K562 (cell line): ENCODE measurements at regions not wholly inside any gene's neighbourhood (a gene's known extent, or its start where the extent isn't known, plus 50 kb on each side); places are given as distances from the start of the nearest gene placed in this dataset.

ENCODE experiments used
- ATAC-seq: fragments of 200-7000 bp; cut with Tn5 transposase; 3 replicates; pipeline ENCODE4 v1.9.1; 2020; ENCODE audit warnings: moderate library complexity
- BruUV-seq: library from RNA; stranded (reverse); fragments of 400-500 nt; replicated peaks from 2 replicates; lab custom pipeline; 2021; lab: Mats Ljungman, UMichigan
- CTCF ChIA-PET: fragments of 300-600 bp; formaldehyde crosslinking; extraction: SDS; loops from one replicate; lab custom pipeline; 2021; ENCODE audit warnings: low intra/inter-chr PET ratio; lab: Yijun Ruan, JAX
- POLR2A ChIA-PET: fragments of 300-600, 350-650 bp; sonication (Branson Sonifier 250); formaldehyde crosslinking; extraction: SDS; loops from one replicate; lab custom pipeline; 2021; ENCODE audit warnings: antibody characterized with exemption, inconsistent platforms; lab: Yijun Ruan, JAX
- DNase-seq, 4 experiments: peaks; one replicate each; pipeline versions ENCODE4 v3.0.0 to v3.0.0-alpha.2; 2011 to 2018; ENCODE audit warnings: low spot score in 3 of 4, mixed read lengths in 3 of 4; ENCODE audit errors: extremely low read depth in 1 of 4
- FAIRE-seq: peaks from 2 replicates; lab custom pipeline; 2011; peaks lifted over from hg19 to GRCh38; lab: Jason Lieb, UNC
- H2AFZ ChIP-seq: 2 replicates; pipeline ENCODE4 v1.6.0; 2011; ENCODE audit warnings: low read depth, low read length, control low read depth, inconsistent platforms
- H3K27ac ChIP-seq: fragments of 200-600 bp; 3 replicates; pipeline ENCODE4 v1.8.0; 2011; ENCODE audit warnings: low read depth, mild to moderate bottlenecking, control low read depth, inconsistent platforms, low read length, moderate library complexity, mixed read lengths; ENCODE audit errors: extremely low read depth
- H3K27me3 ChIP-seq, 2 experiments: fragments of 300-600 bp in 1 of 2; 2 replicates in 1 of 2; 3 replicates in 1 of 2; pipeline versions ENCODE4 v1.6.0 to v1.8.0; 2011; ENCODE audit warnings: inconsistent platforms in 2 of 2, low read length in 2 of 2, mild to moderate bottlenecking in 1 of 2, mixed read lengths in 1 of 2, moderate library complexity in 1 of 2; ENCODE audit not compliant: control insufficient read depth in 2 of 2, insufficient read depth in 2 of 2
- H3K36me3 ChIP-seq: fragments of 300-600 bp; 3 replicates; pipeline ENCODE4 v1.8.0; 2011; ENCODE audit warnings: mild to moderate bottlenecking, low read length, inconsistent platforms; ENCODE audit not compliant: control insufficient read depth, insufficient read depth
- H3K4me1 ChIP-seq, 2 experiments: fragments of 200-600 bp in 1 of 2; replicated peaks in 1 of 2; 2 replicates in 1 of 2; 3 replicates in 1 of 2; pipeline versions ENCODE4 v1.5.1 to v1.8.0; 2011; ENCODE audit warnings: inconsistent platforms in 2 of 2, low read length in 2 of 2, mild to moderate bottlenecking in 1 of 2, mixed read lengths in 1 of 2, moderate library complexity in 1 of 2; ENCODE audit not compliant: control insufficient read depth in 2 of 2, insufficient read depth in 2 of 2
- H3K4me2 ChIP-seq: 2 replicates; pipeline ENCODE4 v1.6.1; 2011; ENCODE audit warnings: low read length, control low read depth, inconsistent platforms, mixed read lengths; ENCODE audit not compliant: insufficient read depth
- H3K4me3 ChIP-seq: fragments of 200-600 bp; sonication (generic), shearing (Covaris generic); 2 replicates; pipeline ENCODE4 v1.5.1; 2016; ENCODE audit warnings: control low read depth, inconsistent platforms
- H3K79me2 ChIP-seq: fragments of 200-600 bp; 3 replicates; pipeline ENCODE4 v1.8.0; 2011; ENCODE audit warnings: low read length, inconsistent platforms; ENCODE audit not compliant: control insufficient read depth, insufficient read depth
- H3K9ac ChIP-seq, 2 experiments: 2 replicates each; pipeline versions ENCODE4 v1.6.0 to v1.6.1; 2011; ENCODE audit warnings: low read depth in 2 of 2, low read length in 2 of 2, control low read depth in 1 of 2, inconsistent platforms in 1 of 2, mild to moderate bottlenecking in 1 of 2, mixed read lengths in 1 of 2; ENCODE audit not compliant: insufficient read depth in 1 of 2
- H3K9me1 ChIP-seq: one replicate; pipeline ENCODE4 v1.6.0; 2011; ENCODE audit warnings: inconsistent platforms, mild to moderate bottlenecking, low read length, moderate library complexity; ENCODE audit not compliant: control insufficient read depth, insufficient read depth
- H3K9me3 ChIP-seq: replicated peaks from 2 replicates; pipeline ENCODE4 v1.5.1; 2011; ENCODE audit warnings: low read depth, low read length, inconsistent platforms; ENCODE audit not compliant: control insufficient read depth, insufficient read depth
- H4K20me1 ChIP-seq: replicated peaks from 2 replicates; pipeline ENCODE4 v1.6.1; 2011; ENCODE audit warnings: low read length, inconsistent platforms, mixed read lengths; ENCODE audit not compliant: control insufficient read depth, insufficient read depth
- E4F1 ChIP-seq: fragments of 250-450 bp; sonication (Bioruptor Pico); IDR thresholded peaks from 2 replicates; pipeline ENCODE4 v1.5.0; 2021; ENCODE audit warnings: mild to moderate bottlenecking, borderline replicate concordance
- GABPA ChIP-seq: fragments of 200-800 bp; sonication (Bioruptor generic); conservative IDR thresholded peaks from 2 replicates; pipeline ENCODE4 v1.6.1; 2016; ENCODE audit warnings: low read depth, missing genetic modification characterization, missing compliant biosample characterization
- ZNF57 ChIP-seq: fragments of 450-650 bp; formaldehyde crosslinking; IDR thresholded peaks from 2 replicates; pipeline ENCODE4 v1.4.0; 2020; ENCODE audit warnings: mild to moderate bottlenecking, moderate library complexity
- WGBS: fragments of 100-300 bp; shearing (Covaris generic); methylation state at CpG from one replicate; pipeline ENCODE4 v1.1.6; 2016; ENCODE audit warnings: low coverage, mixed read lengths; ENCODE audit not compliant: insufficient coverage; ENCODE audit errors: missing lambda C conversion rate; 5-methylcytosine and 5-hydroxymethylcytosine counted together
- in situ Hi-C: fragments of 300-500 bp; cut with MboI; formaldehyde crosslinking; loops from 4 replicates; pipeline ENCODE4 v1.15.0; 2018; ENCODE audit warnings: inconsistent platforms, mixed read lengths
- intact Hi-C: fragments of 100-400 bp; cut with micrococcal nuclease; formaldehyde crosslinking; loops from 2 replicates; pipeline ENCODE4 v1.14.2; 2022

GRCh38 chr11:28628412-28628811 lies 520.2 kb downstream of the METTL15 start:
- CTCF ChIA-PET, result no interaction called here
- ATAC-seq, result no peak
- no peak for TF ChIP-seq ZNF57 (CRISPR knock-in tag)

GRCh38 chr11:28627690-28628255 lies 519.6 kb downstream of the METTL15 start:
- in situ Hi-C loops, result no loop called here
- no peaks in the 10 kb centered on the region for H3K9me3 ChIP-seq
- H3K27me3 ChIP-seq, result no peaks in the 10 kb centered on the region
- ChIA-PET CTCF (no interaction called here), POLR2A (no interaction called here)
- H3K4me3 ChIP-seq, result no peak overlapping the region
- no peak overlapping the region for H3K4me2 ChIP-seq
- no peak for DNase-seq
- no peaks in the 10 kb centered on the region for H3K79me2 ChIP-seq
- H3K27ac ChIP-seq, result no peak overlapping the region
- intact Hi-C loops, result no loop called here
- no peaks in the 10 kb centered on the region for H4K20me1 ChIP-seq
- WGBS, result 0% methylated on average over 1 of the region's 1 CpG
- no peak for ATAC-seq
- no peak overlapping the region for H3K9ac ChIP-seq
- H3K9me1 ChIP-seq, result no peaks in the 10 kb centered on the region
- TF ChIP-seq GABPA (tag), result no peak
- TF ChIP-seq E4F1, result no peak
- no TSS peak for BruUV-seq
- no peaks in the 10 kb centered on the region for H3K4me1 ChIP-seq
- FAIRE-seq, result no peak
- no peak overlapping the region for H2AFZ ChIP-seq
- H3K36me3 ChIP-seq, result no peaks in the 10 kb centered on the region

More at GRCh38 chr11:28628412-28628811, 520.2 kb downstream of the METTL15 start:
- no peak overlapping the region for H3K4me2 ChIP-seq
- no peak overlapping the region for H2AFZ ChIP-seq
- H3K4me3 ChIP-seq, result no peak overlapping the region
- no TSS peak for BruUV-seq
- no peaks in the 10 kb centered on the region for H3K27me3 ChIP-seq
- in situ Hi-C loops (no loop called here), intact Hi-C loops (no loop called here)
- H3K4me1 ChIP-seq, result no peaks in the 10 kb centered on the region
- POLR2A ChIA-PET, result no interaction called here
- H3K9ac ChIP-seq, result no peak overlapping the region
- no peaks in the 10 kb centered on the region for H4K20me1 ChIP-seq
- H3K79me2 ChIP-seq, result no peaks in the 10 kb centered on the region
- H3K9me3 ChIP-seq, result no peaks in the 10 kb centered on the region
- no peak overlapping the region for H3K27ac ChIP-seq
- H3K9me1 ChIP-seq, result no peaks in the 10 kb centered on the region
- FAIRE-seq (no peak), DNase-seq (no peak)
- WGBS, result 2% methylated on average over 4 of the region's 4 CpGs
- no peaks in the 10 kb centered on the region for H3K36me3 ChIP-seq
